Right atrium auricular region (tissue), 2 donors: ENCODE measurements at regions not wholly inside any gene's neighbourhood (a gene's known extent, or its start where the extent isn't known, plus 50 kb on each side); places are given as distances from the start of the nearest gene placed in this dataset.
A peak's percentile ranks its signal among the peaks of the same experiment; 100 is the strongest.

ENCODE experiments used
- DNase-seq: peaks from one replicate; pipeline ENCODE4 v3.0.0-alpha.2; 2019; ENCODE audit warnings: low spot score
- H3K27ac ChIP-seq, 2 donors: fragments of 200-600 bp; sonication (generic); 1 replicate in 1 of 2; 2 replicates in 1 of 2; pipeline ENCODE4 v1.5.1; 2016 to 2019
- H3K27me3 ChIP-seq, 2 donors: fragments of 200-600 bp; sonication (generic); one replicate each; pipeline versions ENCODE4 v1.5.1 to v1.6.0; 2017 to 2019
- H3K36me3 ChIP-seq: fragments of 200-600 bp; sonication (generic); one replicate; pipeline ENCODE4 v1.5.1; 2016
- H3K4me1 ChIP-seq, 2 donors: fragments of 200-600 bp; sonication (generic); one replicate each; pipeline versions ENCODE4 v1.5.1 to v1.6.0; 2017 to 2019
- H3K4me3 ChIP-seq, 2 donors: fragments of 200-600 bp; sonication (generic); 1 replicate in 1 of 2; 2 replicates in 1 of 2; pipeline ENCODE4 v1.5.1; 2017 to 2019; ENCODE audit warnings: mild to moderate bottlenecking in 1 of 2, moderate library complexity in 1 of 2
- H3K9me3 ChIP-seq, 2 donors: fragments of 200-600 bp; sonication (generic); one replicate each; pipeline ENCODE4 v1.5.1; 2019
- CTCF ChIP-seq, 2 donors: fragments of 200-600 bp; sonication (generic); IDR thresholded peaks; one replicate each; pipeline ENCODE4 v1.5.1; 2019; ENCODE audit warnings: antibody characterized with exemption in 2 of 2

- Histone ChIP-seq H3K4me3 (no peak overlapping the region), H3K27ac (peak overlapping the region in 1 of 2 donors; percentile 38), H3K27me3 (no peaks in the 10 kb centered on the region), H3K9me3 (no peaks in the 10 kb centered on the region), H3K4me1 (peaks cover 0 to 22% of the 10 kb centered on the region in 2 donors), H3K36me3 (no peaks in the 10 kb centered on the region)
- no peak for TF ChIP-seq CTCF (IDR thresholded peaks at IDR 0.05)
- no peak for DNase-seq
These were observed 131.9 kb upstream of the NT5C1B start for GRCh38 chr2:18721038-18721922.

- no peaks in the 10 kb centered on the region for H3K27me3 ChIP-seq
- peak overlapping the region in 1 of 2 donors; percentile 38 for H3K27ac ChIP-seq
- H3K36me3 ChIP-seq = no peaks in the 10 kb centered on the region
- peaks cover 0 to 22% of the 10 kb centered on the region in 2 donors for H3K4me1 ChIP-seq
- no peak overlapping the region for H3K4me3 ChIP-seq
- no peak for DNase-seq
- H3K9me3 ChIP-seq = no peaks in the 10 kb centered on the region
- TF ChIP-seq CTCF (IDR thresholded peaks at IDR 0.05) = no peak
These were observed 130.8 kb upstream of the NT5C1B start for GRCh38 chr2:18719978-18720775.

GRCh38 chr2:18708203-18708715 is 118.9 kb upstream of the NT5C1B start:
- Histone ChIP-seq H3K27me3 (no peaks in the 10 kb centered on the region), H3K9me3 (peaks cover 0 to 5% of the 10 kb centered on the region in 2 donors), H3K27ac (no peak overlapping the region), H3K4me3 (no peak overlapping the region), H3K36me3 (no peaks in the 10 kb centered on the region), H3K4me1 (peaks cover 0 to 11% of the 10 kb centered on the region in 2 donors)
- no peak for TF ChIP-seq CTCF (IDR thresholded peaks at IDR 0.05)
- DNase-seq = no peak

GRCh38 chr2:18706001-18706400 is 116.6 kb upstream of the NT5C1B start:
- Histone ChIP-seq H3K27ac (no peak overlapping the region), H3K36me3 (no peaks in the 10 kb centered on the region), H3K9me3 (no peaks in the 10 kb centered on the region), H3K4me3 (no peak overlapping the region), H3K27me3 (no peaks in the 10 kb centered on the region), H3K4me1 (peaks cover 0 to 16% of the 10 kb centered on the region in 2 donors)
- TF ChIP-seq CTCF (IDR thresholded peaks at IDR 0.05) = no peak
- DNase-seq = no peak

GRCh38 chr2:18704276-18704675 is 114.9 kb upstream of the NT5C1B start:
- Histone ChIP-seq H3K27ac (no peak overlapping the region), H3K36me3 (no peaks in the 10 kb centered on the region), H3K4me3 (no peak overlapping the region), H3K4me1 (peaks cover 0 to 16% of the 10 kb centered on the region in 2 donors), H3K27me3 (no peaks in the 10 kb centered on the region), H3K9me3 (no peaks in the 10 kb centered on the region)
- no peak for TF ChIP-seq CTCF (IDR thresholded peaks at IDR 0.05)
- no peak for DNase-seq
